ENCODE measurements at regions not wholly inside any gene's neighbourhood (a gene's known extent, or its start where the extent isn't known, plus 50 kb on each side); places are given as distances from the start of the nearest gene placed in this dataset.

GRCh38 chr11:127358160-127358559, 357.6 kb upstream of the KIRREL3 start (continued):
- TF ChIP-seq EZH2 (IDR thresholded peaks at IDR 0.05; ENCODE audit: low read depth, unreplicated experiment) (no peak), STAT1 (IDR thresholded peaks at IDR 0.05; ENCODE audit: unreplicated experiment) (no peak), NANOG (IDR thresholded peaks at IDR 0.05; ENCODE audit: borderline replicate concordance) (no peak), CREB1 (CRISPR knock-in tag; IDR thresholded peaks at IDR 0.05; ENCODE audit: low read depth) (no peak), CTCF (conservative IDR thresholded peaks at IDR 0.05; ENCODE audit: low read depth in 2 of 2) (no peak), ZNF114 (CRISPR knock-in tag; IDR thresholded peaks at IDR 0.05) (no peak), ZNF331 (CRISPR knock-in tag; IDR thresholded peaks at IDR 0.05; ENCODE audit: low read depth) (no peak)

GRCh38 chr11:127350476-127350875, 349.9 kb upstream of the KIRREL3 start:
- no peaks in the 10 kb centered on the region for H3K4me1 ChIP-seq (ENCODE audit: insufficient read depth)
- H4K20me1 ChIP-seq (replicated peaks; ENCODE audit: insufficient read depth), result no peaks in the 10 kb centered on the region
- H3K4me1 Mint-ChIP-seq, result peaks cover 7% of the 10 kb centered on the region; the same call in 1 of the 3 replicates
- no peaks in the 10 kb centered on the region for H3K79me2 ChIP-seq (replicated peaks; ENCODE audit: insufficient read depth)
- no peak overlapping the region for H3K4me2 ChIP-seq
- H3K27ac ChIP-seq (ENCODE audit: low read depth), result no peak overlapping the region
- DNase-seq (ENCODE audit: low spot score), result no peak
- no peak for ATAC-seq
- H3K36me3 ChIP-seq (ENCODE audit: insufficient read depth), result peaks cover 11% of the 10 kb centered on the region
- no peaks in the 10 kb centered on the region for H3F3A ChIP-seq (replicated peaks; ENCODE audit: low read depth)
- no peak overlapping the region for H3K4me3 Mint-ChIP-seq
- no peak overlapping the region for H3K4me3 ChIP-seq
- no peaks in the 10 kb centered on the region for H3K9me2 ChIP-seq (ENCODE audit: insufficient read depth)
- H3K9me3 Mint-ChIP-seq, result peaks cover 25% of the 10 kb centered on the region
- H2AFZ ChIP-seq, result no peak overlapping the region
- H3K27me3 Mint-ChIP-seq (ENCODE audit: insufficient read depth, low read depth, poor library complexity), result no peaks in the 10 kb centered on the region
- H3K27ac Mint-ChIP-seq, result no peak overlapping the region
- H3K36me3 Mint-ChIP-seq (ENCODE audit: low read depth), result peaks cover 12% of the 10 kb centered on the region; the same call in 2 of the 3 replicates
- H3K27me3 ChIP-seq (ENCODE audit: insufficient read depth), result no peaks in the 10 kb centered on the region
- TF ChIP-seq REST (IDR thresholded peaks at IDR 0.05; ENCODE audit: unreplicated experiment) (no peak), ETS1 (IDR thresholded peaks at IDR 0.05) (no peak), CREB1 (CRISPR knock-in tag; IDR thresholded peaks at IDR 0.05; ENCODE audit: low read depth) (no peak), POLR2AphosphoS5 (IDR thresholded peaks at IDR 0.05; ENCODE audit: low read depth) (no peak), NANOG (IDR thresholded peaks at IDR 0.05; ENCODE audit: borderline replicate concordance) (no peak), STAT1 (IDR thresholded peaks at IDR 0.05; ENCODE audit: unreplicated experiment) (no peak), ZNF331 (CRISPR knock-in tag; IDR thresholded peaks at IDR 0.05; ENCODE audit: low read depth) (no peak), EZH2phosphoT487 (IDR thresholded peaks at IDR 0.05; ENCODE audit: unreplicated experiment) (no peak), JUNB (IDR thresholded peaks at IDR 0.05; ENCODE audit: unreplicated experiment) (no peak), ZNF462 (CRISPR knock-in tag; IDR thresholded peaks at IDR 0.05) (no peak), EZH2 (IDR thresholded peaks at IDR 0.05; ENCODE audit: low read depth, unreplicated experiment) (no peak), ZNF114 (CRISPR knock-in tag; IDR thresholded peaks at IDR 0.05) (no peak)

Measured in GM23338 (cell line).